ENCODE measurements at regions not wholly inside any gene's neighbourhood (a gene's known extent, or its start where the extent isn't known, plus 50 kb on each side); places are given as distances from the start of the nearest gene placed in this dataset.

DNA sequence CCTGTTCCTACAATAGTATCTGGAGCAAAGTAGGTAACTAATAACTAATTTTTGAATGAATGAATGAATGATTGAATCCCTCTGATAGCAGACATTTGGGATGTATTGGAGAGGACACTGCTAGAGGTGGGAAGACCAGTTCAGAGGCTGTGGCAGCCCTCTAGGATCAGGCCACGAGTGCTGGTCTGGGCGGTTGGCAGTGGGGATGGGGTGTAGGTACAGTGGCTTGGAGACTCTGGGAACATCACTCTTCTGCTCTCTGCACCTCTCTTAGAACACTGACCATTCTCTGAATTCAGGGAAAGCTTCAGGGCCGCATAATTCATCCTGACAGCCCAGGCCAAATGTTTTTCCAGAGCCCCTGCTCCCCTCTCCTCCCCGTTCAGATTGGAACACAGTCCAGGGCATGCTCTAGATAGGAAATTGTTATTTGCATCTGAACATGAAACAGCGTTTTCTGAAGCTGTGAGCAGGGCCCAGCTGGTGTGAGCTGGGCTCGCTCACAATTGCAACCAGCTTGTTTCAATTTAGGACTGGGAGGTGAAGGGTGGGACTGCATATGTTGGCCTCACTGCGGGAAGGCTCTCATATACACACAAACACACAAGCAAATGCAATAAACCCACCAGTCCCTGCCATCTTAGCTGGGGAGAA lies 253.1 kb upstream of the USP24 start:
- TF ChIP-seq, protein P1, sequence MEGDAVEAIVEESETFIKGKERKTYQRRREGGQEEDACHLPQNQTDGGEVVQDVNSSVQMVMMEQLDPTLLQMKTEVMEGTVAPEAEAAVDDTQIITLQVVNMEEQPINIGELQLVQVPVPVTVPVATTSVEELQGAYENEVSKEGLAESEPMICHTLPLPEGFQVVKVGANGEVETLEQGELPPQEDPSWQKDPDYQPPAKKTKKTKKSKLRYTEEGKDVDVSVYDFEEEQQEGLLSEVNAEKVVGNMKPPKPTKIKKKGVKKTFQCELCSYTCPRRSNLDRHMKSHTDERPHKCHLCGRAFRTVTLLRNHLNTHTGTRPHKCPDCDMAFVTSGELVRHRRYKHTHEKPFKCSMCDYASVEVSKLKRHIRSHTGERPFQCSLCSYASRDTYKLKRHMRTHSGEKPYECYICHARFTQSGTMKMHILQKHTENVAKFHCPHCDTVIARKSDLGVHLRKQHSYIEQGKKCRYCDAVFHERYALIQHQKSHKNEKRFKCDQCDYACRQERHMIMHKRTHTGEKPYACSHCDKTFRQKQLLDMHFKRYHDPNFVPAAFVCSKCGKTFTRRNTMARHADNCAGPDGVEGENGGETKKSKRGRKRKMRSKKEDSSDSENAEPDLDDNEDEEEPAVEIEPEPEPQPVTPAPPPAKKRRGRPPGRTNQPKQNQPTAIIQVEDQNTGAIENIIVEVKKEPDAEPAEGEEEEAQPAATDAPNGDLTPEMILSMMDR (IDR thresholded peaks at IDR 0.05; ENCODE audit: insufficient read depth, low read length): no peak
- TF ChIP-seq POLR2AphosphoS5 (IDR thresholded peaks at IDR 0.05; ENCODE audit: low read depth): no peak
- TF ChIP-seq GABPA (IDR thresholded peaks at IDR 0.05; ENCODE audit: low read depth): no peak
- TF ChIP-seq, protein P2, sequence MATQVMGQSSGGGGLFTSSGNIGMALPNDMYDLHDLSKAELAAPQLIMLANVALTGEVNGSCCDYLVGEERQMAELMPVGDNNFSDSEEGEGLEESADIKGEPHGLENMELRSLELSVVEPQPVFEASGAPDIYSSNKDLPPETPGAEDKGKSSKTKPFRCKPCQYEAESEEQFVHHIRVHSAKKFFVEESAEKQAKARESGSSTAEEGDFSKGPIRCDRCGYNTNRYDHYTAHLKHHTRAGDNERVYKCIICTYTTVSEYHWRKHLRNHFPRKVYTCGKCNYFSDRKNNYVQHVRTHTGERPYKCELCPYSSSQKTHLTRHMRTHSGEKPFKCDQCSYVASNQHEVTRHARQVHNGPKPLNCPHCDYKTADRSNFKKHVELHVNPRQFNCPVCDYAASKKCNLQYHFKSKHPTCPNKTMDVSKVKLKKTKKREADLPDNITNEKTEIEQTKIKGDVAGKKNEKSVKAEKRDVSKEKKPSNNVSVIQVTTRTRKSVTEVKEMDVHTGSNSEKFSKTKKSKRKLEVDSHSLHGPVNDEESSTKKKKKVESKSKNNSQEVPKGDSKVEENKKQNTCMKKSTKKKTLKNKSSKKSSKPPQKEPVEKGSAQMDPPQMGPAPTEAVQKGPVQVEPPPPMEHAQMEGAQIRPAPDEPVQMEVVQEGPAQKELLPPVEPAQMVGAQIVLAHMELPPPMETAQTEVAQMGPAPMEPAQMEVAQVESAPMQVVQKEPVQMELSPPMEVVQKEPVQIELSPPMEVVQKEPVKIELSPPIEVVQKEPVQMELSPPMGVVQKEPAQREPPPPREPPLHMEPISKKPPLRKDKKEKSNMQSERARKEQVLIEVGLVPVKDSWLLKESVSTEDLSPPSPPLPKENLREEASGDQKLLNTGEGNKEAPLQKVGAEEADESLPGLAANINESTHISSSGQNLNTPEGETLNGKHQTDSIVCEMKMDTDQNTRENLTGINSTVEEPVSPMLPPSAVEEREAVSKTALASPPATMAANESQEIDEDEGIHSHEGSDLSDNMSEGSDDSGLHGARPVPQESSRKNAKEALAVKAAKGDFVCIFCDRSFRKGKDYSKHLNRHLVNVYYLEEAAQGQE (IDR thresholded peaks at IDR 0.05; ENCODE audit: insufficient replicate concordance, low read depth): no peak
- TF ChIP-seq SPI1 (IDR thresholded peaks at IDR 0.05; ENCODE audit: borderline replicate concordance, low read depth): no peak
